Adrenal gland (tissue), 5 donors: ENCODE measurements at regions not wholly inside any gene's neighbourhood (a gene's known extent, or its start where the extent isn't known, plus 50 kb on each side); places are given as distances from the start of the nearest gene placed in this dataset.

ENCODE experiments used
- CTCF ChIP-seq, 6 experiments: fragments of 450-650 bp in 4 of 6; fragments of 200-600 bp in 2 of 6; sonication (generic) in 1 of 6; IDR thresholded peaks; 1 replicate in 5 of 6; 2 replicates in 1 of 6; pipeline versions ENCODE4 v1.5.1 to v1.8.0; 2016 to 2021; ENCODE audit warnings: antibody characterized with exemption in 6 of 6, mild to moderate bottlenecking in 2 of 6, moderate library complexity in 1 of 6
- POLR2A ChIP-seq, 2 donors: fragments of 450-650 bp; IDR thresholded peaks; one replicate each; pipeline ENCODE4 v1.6.1; 2017; ENCODE audit warnings: antibody characterized with exemption in 2 of 2, mild to moderate bottlenecking in 2 of 2, moderate library complexity in 1 of 2
- donor health status: DM: no; HTN: no; CAD: no.

- no peak for TF ChIP-seq CTCF (IDR thresholded peaks at IDR 0.05)
- no peak for TF ChIP-seq POLR2A (IDR thresholded peaks at IDR 0.05)
These were observed 294.6 kb downstream of the PTTG2 start for GRCh38 chr4:38254825-38255224.
